Neural cell (in vitro differentiated cells): ENCODE measurements at regions not wholly inside any gene's neighbourhood (a gene's known extent, or its start where the extent isn't known, plus 50 kb on each side); places are given as distances from the start of the nearest gene placed in this dataset.

Experiments used
- CTCF ChIP-seq: fragments of 450-650 bp; IDR thresholded peaks from 2 replicates; pipeline ENCODE4 v1.5.1; 2014; ENCODE audit warnings: antibody characterized with exemption, mild to moderate bottlenecking, moderate library complexity; ENCODE audit not compliant: poor library complexity, severe bottlenecking
- POLR2AphosphoS5 ChIP-seq: IDR thresholded peaks from 2 replicates; pipeline ENCODE4 v1.6.1; 2012

DNA sequence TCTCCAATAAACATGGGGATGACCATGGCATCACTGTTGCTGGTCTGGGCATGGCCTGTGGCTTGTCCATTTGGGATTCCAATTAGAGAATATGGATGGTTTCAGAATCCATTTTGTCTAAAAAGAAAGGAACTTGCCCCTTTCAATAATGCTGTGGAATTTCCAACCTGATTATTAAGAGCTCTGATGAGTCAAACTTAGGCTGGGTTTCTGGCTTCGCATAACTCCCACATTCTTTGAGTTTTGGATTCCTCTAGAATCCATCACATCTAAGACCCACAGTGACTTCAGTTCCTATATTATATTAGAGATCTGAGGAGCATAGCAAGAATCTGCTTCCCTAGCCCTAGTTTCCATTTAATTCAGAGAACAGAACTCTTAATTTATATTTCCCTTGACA, 531.5 kb downstream of the TNS1 start:
- TF ChIP-seq POLR2AphosphoS5 (no peak), CTCF (no peak)
